ENCODE measurements at regions not wholly inside any gene's neighbourhood (a gene's known extent, or its start where the extent isn't known, plus 50 kb on each side); places are given as distances from the start of the nearest gene placed in this dataset.

GRCh38 chr5:8473827-8474568 lies 605.0 kb downstream of the MTRR start:
- DNase-seq (ENCODE audit: low read depth) = no peak

- DNase-seq (ENCODE audit: low read depth) = no peak
Measured at GRCh38 chr5:8474569-8474930, 605.6 kb downstream of the MTRR start.

GRCh38 chr5:8478326-8478725 lies 609.4 kb downstream of the MTRR start:
- DNase-seq (ENCODE audit: low read depth) = no peak

GRCh38 chr5:8481007-8481406 lies 612.1 kb downstream of the MTRR start:
- no peak for DNase-seq (ENCODE audit: low read depth)

- DNase-seq (ENCODE audit: low read depth) = no peak
Measured at GRCh38 chr5:8491254-8491653, 622.3 kb downstream of the MTRR start.

GRCh38 chr5:8493176-8493575 lies 624.2 kb downstream of the MTRR start:
- no peak for DNase-seq (ENCODE audit: low read depth)

- DNase-seq (ENCODE audit: low read depth) = no peak
Measured at GRCh38 chr5:8500426-8500825, 631.5 kb downstream of the MTRR start.

- DNase-seq (ENCODE audit: low read depth) = no peak
Measured at GRCh38 chr5:8505196-8505595, 636.2 kb downstream of the MTRR start.

GRCh38 chr5:8508231-8508630 lies 639.3 kb downstream of the MTRR start:
- no peak for DNase-seq (ENCODE audit: low read depth)

GRCh38 chr5:8516356-8516755 lies 647.4 kb downstream of the MTRR start:
- no peak for DNase-seq (ENCODE audit: low read depth)

GRCh38 chr5:8517456-8517855 lies 648.5 kb downstream of the MTRR start:
- DNase-seq (ENCODE audit: low read depth) = no peak

- no peak for DNase-seq (ENCODE audit: low read depth)
Measured at GRCh38 chr5:8520917-8521316, 652.0 kb downstream of the MTRR start.

- DNase-seq (ENCODE audit: low read depth) = no peak
Measured at GRCh38 chr5:8521991-8522390, 653.0 kb downstream of the MTRR start.

GRCh38 chr5:8522646-8523045 lies 653.7 kb downstream of the MTRR start:
- DNase-seq (ENCODE audit: low read depth) = no peak

GRCh38 chr5:8523501-8523900 lies 654.6 kb downstream of the MTRR start:
- DNase-seq (ENCODE audit: low read depth) = no peak

GRCh38 chr5:8525819-8526218 lies 656.9 kb downstream of the MTRR start:
- DNase-seq (ENCODE audit: low read depth) = no peak

GRCh38 chr5:8528106-8528505 lies 659.2 kb downstream of the MTRR start:
- DNase-seq (ENCODE audit: low read depth) = no peak

GRCh38 chr5:8538821-8539220 lies 669.9 kb downstream of the MTRR start:
- DNase-seq (ENCODE audit: low read depth) = no peak

- DNase-seq (ENCODE audit: low read depth) = no peak
Measured at GRCh38 chr5:8540317-8540716, 671.4 kb downstream of the MTRR start.

GRCh38 chr5:8550921-8551320 lies 682.0 kb downstream of the MTRR start:
- DNase-seq (ENCODE audit: low read depth) = no peak

- no peak for DNase-seq (ENCODE audit: low read depth)
Measured at GRCh38 chr5:8553364-8553763, 684.4 kb downstream of the MTRR start.

GRCh38 chr5:8557728-8558127 lies 688.8 kb downstream of the MTRR start:
- no peak for DNase-seq (ENCODE audit: low read depth)

GRCh38 chr5:8560776-8561175 lies 691.8 kb downstream of the MTRR start:
- DNase-seq (ENCODE audit: low read depth) = no peak

GRCh38 chr5:8561224-8561840 lies 692.4 kb downstream of the MTRR start:
- DNase-seq (ENCODE audit: low read depth) = no peak

Measured in fibroblast of the conjunctiva (primary cell).